Thoracic aorta (tissue), 2 donors: ENCODE measurements at regions not wholly inside any gene's neighbourhood (a gene's known extent, or its start where the extent isn't known, plus 50 kb on each side); places are given as distances from the start of the nearest gene placed in this dataset.

ENCODE experiments used
- ATAC-seq: fragments of 150-250 bp; one replicate; pipeline ENCODE4 v1.8.0; 2017; ENCODE audit warnings: low read depth; ENCODE audit not compliant: insufficient number of reproducible peaks, low FRiP score
- DNase-seq: peaks from one replicate; pipeline ENCODE4 v3.0.0-alpha.2; 2020; ENCODE audit warnings: low spot score
- H3K27ac ChIP-seq, 2 donors: fragments of 200-600 bp; sonication (generic); 1 replicate in 1 of 2; 2 replicates in 1 of 2; pipeline ENCODE4 v1.5.1; 2016; ENCODE audit warnings: mild to moderate bottlenecking in 2 of 2, moderate library complexity in 2 of 2
- H3K27me3 ChIP-seq: fragments of 200-600 bp; sonication (generic); replicated peaks from 2 replicates; pipeline ENCODE4 v1.6.0; 2016; ENCODE audit warnings: mild to moderate bottlenecking; ENCODE audit not compliant: insufficient read depth
- H3K36me3 ChIP-seq: fragments of 200-600 bp; sonication (generic); one replicate; pipeline ENCODE4 v1.5.1; 2016
- H3K4me1 ChIP-seq, 2 donors: fragments of 200-600 bp; sonication (generic); 1 replicate in 1 of 2; 2 replicates in 1 of 2; pipeline versions ENCODE4 v1.5.1 to v1.6.0; 2016; ENCODE audit warnings: low read depth in 2 of 2, mild to moderate bottlenecking in 1 of 2; ENCODE audit not compliant: control insufficient read depth in 1 of 2
- H3K4me3 ChIP-seq: fragments of 200-600 bp; sonication (generic); 2 replicates; pipeline ENCODE4 v1.5.1; 2016; ENCODE audit warnings: mild to moderate bottlenecking
- H3K9me3 ChIP-seq: fragments of 200-600 bp; sonication (generic); 2 replicates; pipeline ENCODE4 v1.5.1; 2016
- TF ChIP-seq, protein P1 (sequence below): fragments of 200-600 bp; sonication (generic); IDR thresholded peaks from one replicate; pipeline ENCODE4 v1.5.1; 2019; ENCODE audit warnings: antibody characterized with exemption

DNA sequence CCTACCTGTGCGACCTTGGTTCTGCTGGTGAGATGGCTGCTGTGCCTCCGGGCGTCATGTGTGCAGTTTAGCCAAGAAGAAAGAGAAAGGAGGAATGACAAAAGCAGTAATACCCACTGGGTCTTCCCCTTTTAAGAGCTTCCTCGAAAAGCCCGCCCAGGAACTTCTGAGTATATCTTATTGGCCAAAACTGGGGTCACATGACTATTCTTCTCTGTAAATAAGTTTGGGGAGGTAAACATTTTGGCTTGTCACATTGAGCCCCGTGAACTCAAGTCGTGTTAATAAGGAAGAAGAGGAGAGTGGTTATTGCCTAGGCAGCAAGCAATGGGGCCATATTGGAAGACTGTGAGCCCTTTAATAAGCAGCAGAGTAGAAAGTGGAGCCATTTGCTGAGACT lies 130.4 kb upstream of the ECI2 start:
- H3K4me1 ChIP-seq = no peaks in the 10 kb centered on the region
- ATAC-seq (no peak), DNase-seq (no peak)
- TF ChIP-seq, protein P1, sequence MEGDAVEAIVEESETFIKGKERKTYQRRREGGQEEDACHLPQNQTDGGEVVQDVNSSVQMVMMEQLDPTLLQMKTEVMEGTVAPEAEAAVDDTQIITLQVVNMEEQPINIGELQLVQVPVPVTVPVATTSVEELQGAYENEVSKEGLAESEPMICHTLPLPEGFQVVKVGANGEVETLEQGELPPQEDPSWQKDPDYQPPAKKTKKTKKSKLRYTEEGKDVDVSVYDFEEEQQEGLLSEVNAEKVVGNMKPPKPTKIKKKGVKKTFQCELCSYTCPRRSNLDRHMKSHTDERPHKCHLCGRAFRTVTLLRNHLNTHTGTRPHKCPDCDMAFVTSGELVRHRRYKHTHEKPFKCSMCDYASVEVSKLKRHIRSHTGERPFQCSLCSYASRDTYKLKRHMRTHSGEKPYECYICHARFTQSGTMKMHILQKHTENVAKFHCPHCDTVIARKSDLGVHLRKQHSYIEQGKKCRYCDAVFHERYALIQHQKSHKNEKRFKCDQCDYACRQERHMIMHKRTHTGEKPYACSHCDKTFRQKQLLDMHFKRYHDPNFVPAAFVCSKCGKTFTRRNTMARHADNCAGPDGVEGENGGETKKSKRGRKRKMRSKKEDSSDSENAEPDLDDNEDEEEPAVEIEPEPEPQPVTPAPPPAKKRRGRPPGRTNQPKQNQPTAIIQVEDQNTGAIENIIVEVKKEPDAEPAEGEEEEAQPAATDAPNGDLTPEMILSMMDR = no peak
- no peaks in the 10 kb centered on the region for H3K36me3 ChIP-seq
- H3K9me3 ChIP-seq = no peaks in the 10 kb centered on the region
- no peak overlapping the region for H3K27ac ChIP-seq
- no peaks in the 10 kb centered on the region for H3K27me3 ChIP-seq
- no peak overlapping the region for H3K4me3 ChIP-seq

- H3K27ac ChIP-seq = no peak overlapping the region
- no peaks in the 10 kb centered on the region for H3K36me3 ChIP-seq
- TF ChIP-seq, protein P1 = no peak
- H3K9me3 ChIP-seq = no peaks in the 10 kb centered on the region
- DNase-seq (no peak), ATAC-seq (no peak)
- no peaks in the 10 kb centered on the region for H3K27me3 ChIP-seq
- no peak overlapping the region for H3K4me3 ChIP-seq
- no peaks in the 10 kb centered on the region for H3K4me1 ChIP-seq
These were observed 129.2 kb upstream of the ECI2 start for GRCh38 chr6:4264601-4265000.

DNA sequence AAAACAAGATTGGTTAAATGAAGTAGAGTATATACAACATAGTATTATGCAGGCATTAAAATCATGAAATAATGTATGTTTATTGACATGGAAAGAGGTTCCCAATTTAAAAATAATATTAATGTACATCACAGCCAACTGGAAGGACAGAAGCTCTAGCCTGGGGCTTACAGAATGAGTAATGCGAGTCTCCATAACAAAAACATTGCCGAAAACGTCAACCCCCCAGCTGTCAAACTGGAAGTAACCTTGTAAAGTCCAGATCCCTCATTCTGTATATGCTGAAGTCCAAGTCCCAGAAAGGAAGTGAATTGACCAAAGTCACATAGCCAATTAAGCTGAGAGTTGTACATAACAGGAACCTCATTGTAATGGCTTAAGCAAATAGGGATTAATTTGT lies 128.7 kb upstream of the ECI2 start:
- no peak overlapping the region for H3K4me3 ChIP-seq
- H3K9me3 ChIP-seq = no peaks in the 10 kb centered on the region
- H3K27me3 ChIP-seq = no peaks in the 10 kb centered on the region
- no peaks in the 10 kb centered on the region for H3K36me3 ChIP-seq
- TF ChIP-seq, protein P1 = no peak
- H3K4me1 ChIP-seq = no peaks in the 10 kb centered on the region
- H3K27ac ChIP-seq = no peak overlapping the region
- no peak for DNase-seq
- ATAC-seq = no peak

DNA sequence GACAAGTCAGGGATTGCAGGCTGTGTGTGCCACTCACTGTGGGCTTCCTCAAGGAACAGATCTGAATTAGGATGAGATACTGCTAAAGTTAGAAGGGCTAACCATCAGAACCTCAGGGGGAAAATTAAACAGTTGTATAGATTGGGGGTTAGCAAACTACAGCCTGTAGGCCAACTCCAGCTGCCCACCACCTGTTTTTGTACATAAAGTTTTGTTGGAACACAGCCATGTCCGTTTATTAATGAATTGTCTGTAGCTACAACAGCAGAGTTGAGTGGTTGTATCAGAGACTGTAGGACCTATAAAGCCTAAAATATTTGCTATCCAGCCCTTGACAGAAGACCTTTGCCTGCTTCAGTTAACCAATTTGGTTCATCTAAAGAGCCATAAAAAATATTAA lies 127.2 kb upstream of the ECI2 start:
- Histone ChIP-seq H3K9me3 (no peaks in the 10 kb centered on the region), H3K27ac (no peak overlapping the region), H3K4me1 (no peaks in the 10 kb centered on the region), H3K4me3 (no peak overlapping the region), H3K36me3 (no peaks in the 10 kb centered on the region), H3K27me3 (no peaks in the 10 kb centered on the region)
- ATAC-seq (no peak), DNase-seq (no peak)
- TF ChIP-seq, protein P1 = no peak

DNA sequence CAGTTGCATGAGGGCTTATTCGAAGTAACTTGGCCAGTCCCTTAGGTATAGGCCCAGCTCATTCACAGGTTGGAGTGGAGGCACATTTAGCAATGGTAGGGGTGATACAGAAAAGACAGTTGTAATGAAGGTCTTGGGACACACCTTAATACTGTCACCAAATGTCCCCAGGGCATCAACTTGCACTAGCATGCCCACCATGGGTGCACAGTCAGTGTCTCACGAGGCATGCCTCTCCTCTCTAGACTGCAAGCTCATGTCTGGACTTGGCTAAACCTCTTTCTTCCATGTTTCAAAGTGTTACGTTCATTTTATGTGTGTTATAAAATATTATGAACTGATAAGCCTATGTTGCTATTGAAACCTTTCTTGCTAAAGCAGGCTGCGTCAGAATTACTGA lies 124.0 kb upstream of the ECI2 start:
- DNase-seq (no peak), ATAC-seq (no peak)
- Histone ChIP-seq H3K27ac (no peak overlapping the region), H3K4me1 (peaks cover 0 to under 1% of the 10 kb centered on the region in 2 donors), H3K4me3 (no peak overlapping the region), H3K9me3 (no peaks in the 10 kb centered on the region), H3K36me3 (no peaks in the 10 kb centered on the region), H3K27me3 (no peaks in the 10 kb centered on the region)
- TF ChIP-seq, protein P1 = no peak
